GM12875 (cell line): ENCODE measurements at regions not wholly inside any gene's neighbourhood (a gene's known extent, or its start where the extent isn't known, plus 50 kb on each side); places are given as distances from the start of the nearest gene placed in this dataset.

ENCODE experiments used
- H3K4me3 ChIP-seq: one replicate; pipeline ENCODE4 v1.5.1; 2011; ENCODE audit warnings: low read depth, low read length, control low read depth
- TF ChIP-seq, protein P1 (sequence below): IDR thresholded peaks from 2 replicates; pipeline ENCODE4 v1.5.1; 2011; ENCODE audit warnings: low read depth, mild to moderate bottlenecking, control low read depth, inconsistent platforms, low read length, moderate library complexity, borderline replicate concordance; ENCODE audit not compliant: insufficient read depth

DNA sequence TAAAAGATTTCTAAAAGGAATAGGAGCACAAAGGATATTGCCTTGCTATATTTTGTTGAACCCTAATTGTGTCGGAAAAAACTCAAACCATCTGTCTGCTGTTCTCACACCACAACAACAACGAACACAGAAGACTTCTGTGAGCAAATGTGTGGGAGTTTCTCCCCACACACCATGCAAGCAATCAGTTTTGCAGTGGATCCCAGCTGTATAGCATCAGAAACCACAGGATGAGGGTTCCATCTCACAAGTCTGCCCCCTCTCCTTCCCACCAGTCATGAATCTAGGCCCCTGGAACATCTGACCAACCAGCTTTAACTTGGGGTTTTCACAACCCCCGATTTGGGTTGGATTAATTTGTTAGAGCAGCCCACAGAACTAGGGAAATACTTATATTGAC, 91.3 kb upstream of the SLC4A7 start:
- H3K4me3 ChIP-seq, result no peak overlapping the region

DNA sequence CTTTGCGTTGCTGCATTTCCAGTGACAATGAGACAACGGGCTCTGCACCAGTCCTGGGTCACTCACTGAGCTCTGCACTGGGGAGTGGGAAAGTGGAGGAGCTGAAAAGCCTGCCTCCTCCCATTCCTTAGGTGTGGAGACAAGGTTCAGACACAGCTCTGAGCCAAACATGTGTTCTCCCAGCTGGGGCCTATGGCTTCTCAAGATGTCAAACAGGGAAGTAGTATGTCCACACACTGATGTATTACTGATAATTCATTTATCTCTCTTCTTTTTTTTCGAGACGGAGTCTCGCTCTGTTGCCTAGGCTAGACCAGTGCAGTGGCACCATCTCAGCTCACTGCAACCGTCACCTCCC, 90.2 kb upstream of the SLC4A7 start:
- TF ChIP-seq, protein P1, sequence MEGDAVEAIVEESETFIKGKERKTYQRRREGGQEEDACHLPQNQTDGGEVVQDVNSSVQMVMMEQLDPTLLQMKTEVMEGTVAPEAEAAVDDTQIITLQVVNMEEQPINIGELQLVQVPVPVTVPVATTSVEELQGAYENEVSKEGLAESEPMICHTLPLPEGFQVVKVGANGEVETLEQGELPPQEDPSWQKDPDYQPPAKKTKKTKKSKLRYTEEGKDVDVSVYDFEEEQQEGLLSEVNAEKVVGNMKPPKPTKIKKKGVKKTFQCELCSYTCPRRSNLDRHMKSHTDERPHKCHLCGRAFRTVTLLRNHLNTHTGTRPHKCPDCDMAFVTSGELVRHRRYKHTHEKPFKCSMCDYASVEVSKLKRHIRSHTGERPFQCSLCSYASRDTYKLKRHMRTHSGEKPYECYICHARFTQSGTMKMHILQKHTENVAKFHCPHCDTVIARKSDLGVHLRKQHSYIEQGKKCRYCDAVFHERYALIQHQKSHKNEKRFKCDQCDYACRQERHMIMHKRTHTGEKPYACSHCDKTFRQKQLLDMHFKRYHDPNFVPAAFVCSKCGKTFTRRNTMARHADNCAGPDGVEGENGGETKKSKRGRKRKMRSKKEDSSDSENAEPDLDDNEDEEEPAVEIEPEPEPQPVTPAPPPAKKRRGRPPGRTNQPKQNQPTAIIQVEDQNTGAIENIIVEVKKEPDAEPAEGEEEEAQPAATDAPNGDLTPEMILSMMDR, result no peak
- H3K4me3 ChIP-seq, result no peak overlapping the region

More for the DNA sequence above, 91.3 kb upstream of the SLC4A7 start:
- TF ChIP-seq, protein P1, result no peak

DNA sequence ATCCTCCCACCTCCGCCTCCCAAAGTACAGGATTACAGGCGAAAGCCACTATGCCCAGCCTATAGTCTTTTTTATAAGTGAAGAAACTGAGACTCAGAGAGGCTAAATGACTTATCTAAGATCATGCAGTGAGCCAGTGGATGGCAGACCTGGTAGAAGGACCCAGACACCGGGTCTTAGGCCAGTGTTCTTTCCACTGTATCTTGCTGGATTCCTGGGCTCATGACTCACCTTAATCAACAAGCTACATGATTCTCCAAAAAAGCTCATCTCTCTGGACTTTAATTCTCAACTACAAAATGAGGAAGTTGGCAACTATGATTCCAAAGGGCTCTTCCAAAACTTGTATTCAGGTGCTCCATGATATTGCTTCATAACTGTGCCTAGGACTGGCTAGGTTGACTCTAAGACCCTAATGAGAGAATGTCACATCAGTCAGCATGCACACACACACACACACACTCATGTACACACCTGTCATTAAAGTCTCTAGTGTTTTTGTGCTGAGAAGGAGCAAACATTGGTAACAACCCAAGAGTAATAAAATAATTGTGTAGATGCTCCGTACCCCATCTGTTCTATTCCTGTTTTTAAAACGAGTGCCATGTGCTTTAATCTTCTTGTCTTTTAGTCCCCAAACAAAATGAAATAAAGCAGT, 89.7 kb upstream of the SLC4A7 start:
- TF ChIP-seq, protein P1, result no peak
- H3K4me3 ChIP-seq, result no peak overlapping the region

DNA sequence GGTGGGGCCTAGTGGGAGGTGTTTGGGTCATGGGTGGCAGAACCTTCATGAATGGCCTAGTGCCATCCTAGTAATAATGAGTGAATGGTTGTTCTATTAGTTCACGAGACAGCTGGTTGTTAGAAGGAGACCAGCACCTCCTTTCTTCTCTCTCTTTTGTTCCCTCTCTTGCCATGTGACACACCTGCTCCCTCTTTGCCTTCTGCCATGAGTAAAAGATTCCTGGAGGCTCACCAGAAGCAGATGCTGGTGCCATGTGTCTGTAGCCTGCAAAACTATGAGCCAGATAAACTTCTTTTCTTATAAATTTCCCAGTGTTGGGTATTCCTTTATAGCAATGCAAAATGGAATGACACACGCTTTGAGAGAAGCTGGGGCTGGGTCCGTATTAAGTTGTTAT, 89.0 kb upstream of the SLC4A7 start:
- H3K4me3 ChIP-seq, result no peak overlapping the region
- TF ChIP-seq, protein P1, result no peak

DNA sequence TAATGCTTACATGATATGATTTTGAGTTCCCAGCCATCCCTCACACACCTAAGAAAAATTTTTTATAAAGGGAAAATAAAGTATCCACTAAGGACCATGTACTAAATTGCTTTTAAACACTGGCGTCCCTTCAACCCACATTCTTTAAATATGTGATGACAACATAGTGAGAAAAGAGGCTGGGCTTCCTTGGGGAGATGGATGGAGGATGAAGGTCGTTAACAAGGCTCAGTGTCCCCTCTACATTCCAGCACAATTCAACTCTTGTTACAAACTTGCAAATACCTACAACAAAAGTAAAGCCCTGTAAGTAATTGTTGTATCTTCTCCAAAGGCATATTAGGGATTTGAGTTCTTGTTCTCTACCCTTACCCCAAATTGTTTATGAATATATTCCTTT, 87.2 kb upstream of the SLC4A7 start:
- no peak overlapping the region for H3K4me3 ChIP-seq
- TF ChIP-seq, protein P1, result no peak

DNA sequence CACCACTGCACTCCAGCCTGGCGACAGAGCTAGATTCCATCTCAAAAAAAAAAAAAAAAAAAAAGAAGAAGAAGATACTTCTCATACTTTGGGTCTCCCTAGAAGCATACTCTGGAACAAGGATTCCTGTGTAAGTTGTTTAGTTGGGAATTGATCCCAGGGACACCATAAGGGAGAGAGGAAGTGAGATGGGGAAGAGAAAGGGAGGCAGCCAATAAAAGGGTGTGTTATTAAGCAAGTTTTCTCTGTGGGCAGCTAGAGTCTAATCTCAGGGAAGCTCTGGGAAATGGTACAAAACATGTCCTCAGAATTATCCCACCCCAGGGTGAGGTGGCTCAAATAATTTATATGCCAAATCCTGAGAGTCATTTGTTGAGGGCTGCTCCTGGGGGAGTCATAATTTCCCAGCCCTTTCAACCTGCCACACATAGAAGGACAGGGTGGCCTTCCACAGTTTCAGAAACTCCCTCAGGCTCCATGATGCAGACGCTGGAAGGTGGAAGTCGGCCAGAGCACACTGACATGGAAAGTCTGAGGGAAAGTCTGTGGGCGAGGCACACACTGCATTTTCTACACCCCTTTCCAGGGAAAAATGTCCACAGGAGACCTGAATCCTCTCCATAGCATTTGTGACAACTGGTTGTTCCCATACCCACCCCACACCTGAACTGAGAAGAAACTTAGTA, 86.4 kb upstream of the SLC4A7 start:
- TF ChIP-seq, protein P1, result no peak
- H3K4me3 ChIP-seq, result no peak overlapping the region

DNA sequence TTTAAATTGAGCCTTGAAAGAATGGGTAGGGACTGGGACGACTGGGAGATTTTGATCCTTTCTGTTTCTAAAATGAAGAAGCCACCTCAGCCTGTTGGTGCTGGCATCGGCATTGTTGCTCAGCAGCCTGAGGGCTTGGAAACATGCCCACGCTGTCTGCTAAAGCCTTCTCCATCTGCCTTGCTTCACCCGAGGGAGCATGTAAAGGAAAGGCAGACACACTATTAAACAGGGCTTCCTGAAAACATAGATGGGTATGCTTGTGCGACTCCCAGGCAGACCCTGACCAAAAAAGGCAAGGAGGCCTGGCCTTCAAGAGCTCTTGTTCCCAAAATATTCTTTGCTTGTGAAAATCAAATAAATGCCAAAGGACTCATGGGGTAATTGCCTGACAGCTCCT, 84.2 kb upstream of the SLC4A7 start:
- TF ChIP-seq, protein P1, result no peak

More for the DNA sequence above, 84.2 kb upstream of the SLC4A7 start:
- no peak overlapping the region for H3K4me3 ChIP-seq
